Pons (tissue), 1 donor: ENCODE measurements at regions not wholly inside any gene's neighbourhood (a gene's known extent, or its start where the extent isn't known, plus 50 kb on each side); places are given as distances from the start of the nearest gene placed in this dataset.
A peak's percentile ranks its signal among the peaks of the same experiment; 100 is the strongest.
"Not testable (repeated sequence)": the region's sequence is repeated elsewhere in the genome, so short reads cannot be mapped to it uniquely, and the experiment has no call there.

Experiments used
- DNase-seq: peaks from one replicate; pipeline ENCODE4 v3.0.0-alpha.2; 2016; ENCODE audit warnings: low spot score

DNA sequence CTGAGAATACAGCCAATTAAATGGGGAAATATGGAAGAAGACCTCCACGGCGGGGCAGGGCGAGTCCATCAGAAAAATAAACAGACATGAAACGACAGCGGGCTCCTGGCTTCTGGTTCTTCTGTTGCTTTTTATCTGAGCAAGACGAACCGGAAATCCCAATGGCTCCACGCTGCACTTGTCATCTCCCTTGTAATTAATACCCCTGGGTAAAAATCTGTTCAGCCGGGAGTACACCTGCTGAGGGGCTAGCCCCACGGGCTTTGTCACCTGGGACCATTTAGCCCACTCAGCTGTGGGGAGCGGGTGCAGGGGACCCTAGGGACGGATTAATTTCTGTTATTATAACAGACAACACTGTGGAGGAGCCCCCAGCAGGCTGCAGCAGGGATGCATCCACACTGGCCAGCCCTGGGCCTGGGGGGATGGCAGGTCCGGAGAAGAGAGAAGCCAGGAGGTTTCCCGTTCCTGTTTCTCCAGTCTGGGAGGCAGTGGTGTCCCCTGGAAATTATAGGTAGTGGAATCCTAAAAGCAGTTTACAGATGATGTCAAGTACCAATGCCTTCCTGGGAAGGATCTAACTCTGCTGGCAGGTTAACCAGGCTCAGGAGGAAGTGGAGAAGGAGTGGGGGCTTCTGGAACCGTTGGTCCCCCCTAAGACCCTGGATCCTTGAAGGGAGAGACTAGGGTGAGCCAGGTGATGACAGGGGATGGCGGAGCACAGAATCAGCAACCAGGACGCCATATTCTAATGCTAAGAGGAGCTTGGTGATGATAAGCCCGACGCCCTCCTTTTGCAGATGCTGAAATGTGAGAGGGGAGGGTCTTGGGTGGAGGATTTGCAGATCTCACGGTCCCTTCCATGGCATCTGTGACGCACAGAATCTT lies 566.1 kb downstream of the PTPRU start:
- DNase-seq, result no peak

DNA sequence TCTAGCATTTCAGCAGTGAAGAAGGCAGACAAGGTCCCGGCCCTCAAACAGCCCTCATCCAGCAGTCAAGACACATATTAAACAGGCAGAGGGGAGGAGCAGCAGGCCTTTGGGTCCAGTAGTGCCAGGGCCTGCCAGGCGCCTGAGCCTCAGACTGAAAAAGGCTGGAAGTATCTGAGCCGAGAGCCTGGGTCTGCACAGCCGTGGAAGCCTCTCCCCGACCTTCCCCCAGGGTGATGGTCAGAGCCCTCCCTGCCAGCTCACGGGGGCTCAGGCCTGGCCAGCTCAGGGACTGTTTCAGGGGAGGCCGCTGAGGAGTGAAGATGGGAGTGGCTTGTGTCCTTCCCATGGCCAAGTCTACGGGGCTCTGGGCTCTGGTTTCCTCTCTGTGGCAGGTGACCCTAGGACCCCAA lies 565.2 kb downstream of the PTPRU start:
- no peak for DNase-seq

DNA sequence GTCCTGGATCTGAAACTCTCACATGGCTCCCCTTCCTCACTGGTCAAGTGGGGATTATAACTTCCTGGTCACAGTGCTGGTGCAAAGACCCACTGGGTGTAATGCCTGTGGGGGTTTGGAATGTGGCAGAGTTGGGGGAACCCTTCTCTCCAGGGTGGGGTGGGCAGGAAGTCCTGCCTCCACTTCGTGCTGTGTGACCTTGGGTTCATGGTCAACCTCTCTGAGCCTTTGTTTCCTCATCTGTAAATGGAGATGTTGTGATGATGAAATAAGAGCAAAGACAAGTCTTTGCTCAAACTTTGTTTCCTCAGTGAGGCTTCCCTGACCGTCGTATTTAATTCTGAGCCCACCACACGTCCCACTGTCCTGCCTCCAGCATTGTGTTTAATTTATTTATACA lies 564.7 kb downstream of the PTPRU start:
- DNase-seq, result no peak

DNA sequence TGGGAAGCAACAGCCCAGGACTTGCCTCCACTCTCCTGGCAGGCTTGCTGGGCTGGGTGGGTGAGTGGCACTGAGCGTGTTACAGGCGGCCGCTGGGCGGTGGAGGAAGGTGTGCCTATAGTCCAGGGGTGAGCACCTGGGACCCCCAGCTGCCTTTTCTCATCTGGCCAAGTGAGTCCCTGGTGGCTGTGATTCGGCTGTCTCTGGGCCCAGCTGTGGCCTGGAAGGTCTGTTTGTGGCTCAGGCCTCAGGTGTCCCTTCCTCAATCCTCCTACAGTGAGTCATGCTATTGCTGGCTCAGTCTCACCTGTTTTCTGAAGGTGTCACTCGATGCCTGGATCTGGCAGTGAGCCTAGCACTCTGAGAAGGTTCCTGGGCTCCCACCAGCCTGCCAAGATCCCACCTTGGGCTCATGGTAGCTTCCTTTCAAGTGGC lies 564.2 kb downstream of the PTPRU start:
- DNase-seq, result no peak

DNA sequence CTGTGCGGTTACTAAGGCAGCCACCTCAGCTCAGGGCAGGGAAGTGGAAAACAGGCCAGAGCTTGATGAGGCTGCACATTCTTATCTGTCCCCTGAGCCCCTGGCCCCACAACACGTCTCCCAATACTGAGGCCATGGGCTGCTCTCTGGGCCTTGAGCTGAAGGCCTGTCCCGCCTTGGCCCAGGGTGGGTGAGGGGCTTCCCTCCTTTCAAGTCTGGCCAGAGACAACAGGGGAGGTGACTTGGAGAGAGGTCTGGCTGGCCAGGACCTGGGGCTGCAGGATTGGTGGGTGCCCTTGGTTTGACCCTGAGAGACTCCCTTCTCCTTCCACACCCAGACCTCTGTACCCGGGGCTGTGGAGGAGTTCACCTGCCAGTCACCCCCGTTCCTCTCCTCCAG lies 563.8 kb downstream of the PTPRU start:
- DNase-seq, result no peak

DNA sequence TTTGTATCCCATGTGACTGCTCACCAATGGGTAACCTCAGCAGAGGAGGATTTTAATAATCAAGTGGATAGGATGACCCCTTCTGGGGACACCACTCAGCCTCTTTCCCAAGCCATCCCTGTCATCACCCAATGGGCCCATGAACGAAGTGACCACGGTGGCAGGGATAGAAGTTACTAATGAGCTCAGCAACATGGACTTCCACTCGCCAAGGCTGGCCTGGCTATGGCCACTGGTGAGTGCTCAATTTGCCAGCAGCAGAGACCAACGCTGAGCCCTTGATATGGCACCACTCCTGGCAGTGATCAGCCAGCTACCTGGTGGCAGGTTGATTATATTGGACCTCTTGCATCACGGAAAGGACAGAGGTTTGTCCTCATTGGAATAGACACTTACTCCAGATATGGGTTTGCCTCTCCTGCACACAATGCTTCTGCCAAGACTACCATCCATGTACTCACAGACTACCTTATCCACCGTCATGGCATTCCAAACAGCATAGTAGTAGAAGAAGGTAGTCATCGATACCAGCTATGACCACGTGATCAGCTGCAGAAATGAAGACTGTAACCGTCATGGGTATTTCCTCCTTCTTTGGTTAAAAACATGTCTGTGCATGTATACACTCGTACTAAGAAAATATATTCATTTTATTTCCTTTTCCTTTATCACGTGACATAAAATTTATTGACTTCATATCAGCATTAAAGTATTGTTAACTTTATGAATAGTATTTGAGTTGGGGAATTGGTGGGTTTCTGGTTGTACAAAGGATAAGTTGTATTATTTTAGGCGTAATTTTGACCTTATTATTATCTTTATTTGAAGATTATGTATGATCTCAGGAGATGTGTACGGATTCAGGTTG lies 562.6 kb downstream of the PTPRU start:
- DNase-seq, result no peak

DNA sequence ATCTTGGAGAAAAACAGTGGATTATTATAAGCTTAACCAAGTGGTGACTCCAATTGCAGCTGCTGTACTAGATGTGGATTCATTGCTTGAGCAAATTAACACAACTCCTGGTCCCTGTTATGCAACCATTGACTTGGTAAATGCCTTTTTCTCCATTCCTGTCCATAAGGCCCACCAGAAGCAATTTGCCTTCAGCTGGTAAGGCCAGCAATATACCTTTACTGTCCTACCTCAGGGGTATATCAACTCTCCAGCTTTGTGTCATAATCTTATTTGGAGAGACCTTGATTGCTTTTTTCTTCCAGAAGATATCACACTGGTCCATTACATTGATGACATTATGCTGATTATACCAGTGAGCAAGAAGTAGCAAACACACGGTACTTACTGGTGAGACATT lies 560.8 kb downstream of the PTPRU start:
- not testable (repeated sequence) for DNase-seq

DNA sequence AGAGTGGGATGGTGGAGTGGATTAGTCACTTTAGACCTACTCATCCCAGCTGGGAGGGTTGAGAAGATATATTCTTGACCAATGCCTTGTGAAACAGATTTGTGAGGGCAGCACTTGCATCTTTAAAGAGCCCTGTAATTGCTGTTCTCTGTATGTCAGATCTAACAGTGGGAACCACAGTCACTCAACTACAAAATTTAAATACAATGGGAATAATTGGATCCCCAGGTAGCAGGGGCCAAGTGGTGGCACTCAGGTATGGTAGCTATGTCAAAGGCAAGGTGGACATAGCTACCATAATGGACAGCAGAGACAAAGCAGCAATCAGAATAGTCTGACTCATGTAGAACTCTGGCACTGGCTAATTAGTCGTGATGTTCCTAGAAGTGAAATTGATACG lies 559.6 kb downstream of the PTPRU start:
- not testable (repeated sequence) for DNase-seq

DNA sequence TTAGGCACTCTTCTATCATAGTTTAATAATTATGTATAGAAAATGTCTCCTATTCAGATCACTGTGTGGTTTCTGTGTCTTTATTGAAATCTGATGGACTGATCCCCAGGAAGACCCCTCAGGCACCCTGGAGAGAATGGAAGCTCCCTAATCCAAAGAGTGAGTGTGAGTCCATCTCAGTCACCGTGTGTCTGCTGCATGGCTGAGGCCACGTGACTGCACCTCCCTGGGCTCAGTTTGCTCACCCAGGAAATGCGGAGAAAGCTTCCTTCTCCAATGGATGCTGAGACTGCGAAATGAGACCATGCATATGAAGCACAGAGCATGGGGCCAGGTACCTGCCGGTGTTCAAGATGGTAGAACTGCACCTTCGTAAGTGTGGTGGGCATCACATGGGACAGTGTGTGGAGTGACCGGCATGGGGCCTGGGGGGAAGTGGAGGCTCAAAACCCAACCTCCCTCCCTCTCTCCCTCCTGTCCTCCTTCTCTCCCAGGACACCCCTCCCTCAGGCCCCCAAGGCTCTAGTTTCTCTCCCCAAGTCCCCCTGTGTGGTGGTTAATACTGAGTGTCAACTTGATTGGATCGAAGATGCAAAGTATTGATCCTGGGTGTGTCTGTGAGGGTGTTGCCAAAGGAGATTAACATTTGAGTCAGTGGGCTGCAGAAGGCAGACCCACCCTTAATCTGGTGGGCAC lies 557.5 kb downstream of the PTPRU start:
- no peak for DNase-seq

DNA sequence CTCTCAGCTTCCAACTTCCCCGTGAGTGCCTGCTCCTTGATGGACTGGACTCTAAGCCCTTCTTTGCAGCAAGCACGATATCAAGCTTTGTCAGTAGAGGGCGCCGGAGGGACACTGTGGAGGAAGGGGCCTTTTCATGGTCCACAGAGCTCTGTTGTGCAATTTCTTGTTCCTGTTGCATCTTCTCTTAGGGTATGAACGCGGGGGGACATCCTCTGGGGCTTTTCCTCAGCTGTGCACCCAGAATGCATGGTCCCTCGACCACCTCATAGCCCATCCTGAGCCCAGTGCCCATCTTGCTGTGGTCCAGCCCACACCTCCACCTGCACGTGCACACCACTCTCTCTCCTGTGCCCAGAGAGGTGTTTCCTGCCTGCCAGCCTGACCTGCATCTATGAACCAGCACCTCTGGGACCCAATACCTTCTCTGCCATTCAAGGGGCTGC lies 556.8 kb downstream of the PTPRU start:
- DNase-seq, result peak; percentile 83

DNA sequence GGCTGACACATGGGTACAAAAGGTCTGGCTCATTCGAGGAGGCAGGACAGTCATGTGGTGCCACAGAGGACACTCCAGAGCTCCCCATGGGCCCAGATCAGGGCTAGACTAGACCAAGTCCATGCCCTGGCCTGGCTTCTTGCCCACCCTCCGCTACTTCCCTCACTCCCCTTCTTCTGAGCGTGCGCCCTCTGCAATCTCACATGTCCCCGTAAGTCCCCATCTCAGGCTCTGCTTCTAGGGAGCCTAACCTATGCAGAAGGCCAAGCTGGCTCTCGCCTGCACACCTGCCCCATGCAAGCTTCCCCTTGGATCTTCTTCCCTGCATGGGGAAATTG lies 553.6 kb downstream of the PTPRU start:
- DNase-seq, result no peak

DNA sequence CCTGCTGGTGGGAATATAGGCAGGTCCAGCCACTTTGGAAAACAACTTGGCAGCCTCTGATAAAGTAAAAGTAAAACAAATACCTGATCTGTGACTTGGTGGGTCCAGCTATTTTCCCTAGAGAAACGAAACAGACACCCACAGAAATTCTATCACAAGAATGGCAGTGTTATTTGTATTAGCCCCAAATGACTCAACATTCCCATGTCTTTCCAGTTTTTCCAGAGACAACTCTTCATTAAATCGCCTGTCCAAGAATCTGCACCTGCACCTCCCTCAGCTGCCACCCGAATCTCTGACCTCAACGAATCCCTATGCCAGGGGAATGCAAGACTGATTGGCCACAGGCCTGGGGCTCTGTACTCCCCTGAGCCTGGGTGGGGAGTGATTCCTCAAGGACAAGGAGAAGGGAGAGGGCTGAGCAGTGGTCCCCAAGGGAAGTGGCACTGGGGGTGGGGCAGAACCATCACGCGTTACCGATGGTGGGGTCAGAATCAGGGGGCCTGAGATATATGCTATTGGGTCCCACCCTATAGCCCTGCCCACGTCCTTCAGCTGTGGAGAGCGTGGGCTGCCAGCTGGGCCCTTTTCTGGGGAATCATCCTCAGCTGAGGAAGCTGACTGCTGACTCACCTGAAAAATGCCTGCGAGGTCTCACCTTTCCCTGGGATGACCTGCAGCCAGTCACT lies 553.0 kb downstream of the PTPRU start:
- no peak for DNase-seq

DNA sequence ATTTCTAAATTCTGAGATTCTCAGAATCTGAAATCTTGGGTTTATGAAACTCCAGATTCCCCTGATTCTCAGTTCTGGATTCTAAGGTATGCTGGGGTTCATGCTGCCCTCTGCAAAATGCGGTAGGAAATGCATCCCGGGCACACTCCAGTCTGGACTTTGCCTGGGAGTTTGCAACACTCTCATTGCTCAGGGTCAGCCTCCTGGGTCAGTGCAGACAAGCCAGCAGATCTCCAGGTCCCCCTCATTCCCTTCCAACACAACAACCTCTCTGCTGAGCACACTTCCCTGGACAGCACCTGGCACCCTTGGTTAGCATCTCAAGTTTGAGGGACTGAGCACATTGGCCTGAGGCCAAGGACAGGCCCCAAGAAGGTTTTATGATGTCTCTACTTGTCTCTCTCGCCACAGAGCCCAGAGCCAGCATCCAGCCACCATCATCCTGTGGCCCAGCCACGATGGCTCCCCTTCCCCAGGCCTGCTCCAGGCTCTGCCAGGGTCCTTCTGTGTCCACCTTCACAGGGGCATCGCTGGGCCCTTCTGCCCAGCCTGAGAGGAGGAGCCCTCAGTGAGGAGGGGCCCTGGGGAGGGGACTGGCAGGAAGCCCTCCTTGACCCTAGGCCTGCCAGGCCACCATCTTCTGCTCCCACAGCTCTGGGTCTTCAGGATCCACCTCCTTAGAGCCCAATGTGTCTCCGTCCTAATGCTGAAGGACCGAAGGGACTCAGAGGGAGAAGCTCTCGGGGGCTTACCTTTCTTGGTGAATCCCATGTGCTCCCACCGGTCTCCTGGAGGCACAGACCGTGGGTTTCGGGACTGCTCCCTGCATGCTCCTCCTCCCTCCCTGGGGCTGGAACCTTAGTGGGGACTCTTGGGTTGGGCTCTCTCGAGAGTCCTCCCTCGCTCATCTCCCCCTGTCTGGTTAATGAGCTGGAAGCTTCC lies 550.7 kb downstream of the PTPRU start:
- no peak for DNase-seq

DNA sequence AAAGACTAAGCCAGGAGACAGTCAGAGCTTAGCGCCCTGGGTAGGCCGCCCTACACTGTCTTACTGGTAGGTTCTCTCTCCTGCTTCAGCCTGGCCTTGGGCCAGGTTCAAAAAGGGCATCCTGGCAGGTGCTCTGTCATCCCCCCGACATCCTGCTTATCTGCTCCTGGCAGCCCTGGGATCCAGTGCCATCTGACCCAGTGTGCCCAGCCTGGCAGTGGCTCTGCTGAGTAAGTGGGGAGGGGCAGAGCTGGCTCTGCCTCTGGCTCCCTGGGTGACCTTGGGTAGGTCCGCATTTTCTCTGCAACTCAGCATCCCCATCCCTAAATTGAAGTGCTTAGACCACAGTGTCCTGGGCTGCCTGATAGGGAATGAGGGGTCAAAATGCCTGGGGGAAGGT lies 549.9 kb downstream of the PTPRU start:
- no peak for DNase-seq

DNA sequence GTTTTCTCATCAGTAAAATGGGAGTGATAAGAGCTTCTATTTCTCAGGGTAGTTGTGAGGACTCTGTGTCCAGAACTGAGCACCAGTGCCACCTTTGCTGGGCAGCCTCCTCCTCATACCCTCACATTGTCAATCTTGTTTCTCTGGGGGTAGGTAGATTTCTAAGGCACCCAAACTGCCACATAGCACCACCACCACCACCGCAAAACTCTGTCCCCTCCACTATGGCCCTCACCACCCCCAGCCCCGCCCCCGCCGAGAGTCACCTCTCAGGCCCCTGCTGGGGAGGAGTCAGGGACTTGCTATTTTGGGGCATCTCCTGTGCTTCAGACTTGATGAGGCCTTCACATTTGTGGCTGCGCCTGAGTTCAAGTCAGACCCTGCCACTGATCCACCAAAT lies 549.2 kb downstream of the PTPRU start:
- DNase-seq, result no peak

DNA sequence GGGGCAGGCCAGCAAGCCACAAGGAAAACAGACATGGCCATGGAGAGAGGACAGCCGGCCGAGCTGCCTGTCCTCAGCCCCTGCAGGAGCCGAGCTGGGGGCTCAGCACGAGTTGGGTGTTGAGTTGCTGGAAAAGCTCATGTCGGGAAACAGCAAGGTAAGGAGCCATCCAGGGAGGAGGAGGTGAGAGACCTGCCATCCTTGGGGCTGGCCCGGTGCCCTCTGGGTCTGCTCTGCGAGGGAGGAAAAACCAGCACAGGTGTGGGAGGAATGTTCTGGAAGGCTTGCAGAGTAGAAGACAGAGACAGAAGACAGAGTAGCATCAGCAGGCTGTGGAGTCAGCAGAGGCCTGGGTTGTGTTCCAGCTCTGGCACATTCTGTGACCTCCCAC lies 548.8 kb downstream of the PTPRU start:
- DNase-seq, result no peak

DNA sequence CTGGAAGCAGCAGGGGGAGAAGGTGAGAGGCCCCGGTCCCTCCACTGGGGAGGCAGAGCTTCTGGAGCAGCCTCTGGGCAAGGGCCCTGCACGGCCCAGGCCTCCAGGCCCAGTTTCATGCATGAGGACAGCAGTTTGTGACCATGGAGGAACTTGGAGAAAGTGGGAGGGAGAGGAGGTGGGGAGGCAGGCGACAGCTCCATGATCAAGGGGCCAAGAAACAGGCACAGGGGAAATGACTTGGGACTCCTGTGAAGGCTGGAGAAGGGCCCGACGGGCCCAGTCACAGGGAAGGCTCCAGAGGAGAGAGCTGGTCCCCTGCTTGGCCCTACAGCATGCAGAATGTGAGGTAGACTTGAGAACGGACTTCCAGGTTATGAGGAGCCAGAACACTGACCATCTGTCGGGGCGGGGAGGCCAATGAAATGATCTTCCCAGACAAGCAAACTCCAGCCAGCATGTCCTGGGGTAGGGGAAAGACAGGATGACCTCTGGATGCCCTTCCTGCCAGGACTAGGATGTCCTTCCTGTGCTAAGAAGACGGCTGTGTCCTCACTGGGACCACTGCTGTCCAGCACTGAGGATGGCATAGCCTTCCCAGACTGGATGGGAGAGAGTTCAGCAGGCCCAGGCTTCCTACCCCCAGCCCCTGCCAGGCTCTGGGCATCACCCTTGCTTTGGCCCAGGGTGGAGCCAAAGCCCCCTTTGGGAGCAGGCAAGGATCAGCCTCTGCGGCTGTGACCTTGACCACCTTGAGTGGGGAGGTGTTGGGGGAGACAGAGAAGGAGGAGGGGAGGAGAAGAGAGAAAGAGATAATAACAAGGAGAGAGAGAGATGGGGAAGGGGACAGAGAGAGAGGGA lies 548.2 kb downstream of the PTPRU start:
- DNase-seq, result no peak

DNA sequence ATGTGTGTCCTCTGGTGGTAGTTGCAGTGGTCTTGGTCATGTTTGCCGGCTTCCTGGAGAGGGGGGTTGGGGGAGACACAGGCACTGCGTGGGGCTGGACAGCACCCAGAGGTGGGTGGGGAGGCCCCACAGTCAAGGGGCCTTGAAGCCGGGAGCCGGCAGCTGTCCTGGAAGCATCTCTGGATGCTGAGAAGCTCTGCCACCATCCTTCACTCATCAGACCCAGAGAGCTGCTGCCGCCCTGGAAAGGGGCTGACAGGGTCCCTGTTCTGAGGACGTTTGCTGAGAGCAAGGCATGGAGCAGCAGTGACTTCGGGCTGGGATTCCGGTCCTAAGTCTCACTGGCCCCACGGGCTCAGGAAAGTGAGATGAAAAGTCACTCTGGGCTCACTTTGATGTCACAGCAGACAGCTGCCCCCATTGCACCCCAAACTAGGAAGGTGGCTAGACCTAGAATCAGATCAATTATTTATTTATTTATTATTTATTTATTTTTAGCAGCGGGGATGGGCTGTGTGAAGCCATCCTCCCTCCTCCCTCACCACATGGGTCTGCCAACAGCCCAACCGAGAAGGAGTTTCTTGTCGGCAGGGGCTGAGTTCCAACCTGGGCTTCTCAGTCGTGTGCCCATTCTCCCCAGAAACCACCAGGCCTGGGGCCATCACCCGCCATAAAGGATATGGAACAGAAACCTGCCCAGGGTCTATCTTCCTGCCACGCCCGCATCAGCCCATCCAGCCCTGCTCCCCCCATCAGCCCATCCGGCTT lies 547.4 kb downstream of the PTPRU start:
- no peak for DNase-seq
